Motor neuron (in vitro differentiated cells): ENCODE measurements at regions not wholly inside any gene's neighbourhood (a gene's known extent, or its start where the extent isn't known, plus 50 kb on each side); places are given as distances from the start of the nearest gene placed in this dataset.
"Not testable (repeated sequence)": the region's sequence is repeated elsewhere in the genome, so short reads cannot be mapped to it uniquely, and the experiment has no call there.

Source experiments
- ATAC-seq, 8 experiments: fragments of 200-7000 bp; cut with Tn5 transposase; replicated peaks in 6 of 8; 2 replicates each; pipeline ENCODE4 v1.8.0; 2021; ENCODE audit warnings: mild to moderate bottlenecking in 8 of 8, moderate library complexity in 8 of 8
- H3K27ac ChIP-seq, 2 donors: fragments of 250-450 bp; sonication (Bioruptor Pico); 2 replicates each; pipeline ENCODE4 v1.9.0; 2021; ENCODE audit warnings: antibody characterized with exemption in 2 of 2, mild to moderate bottlenecking in 2 of 2, moderate library complexity in 1 of 2
- H3K4me1 ChIP-seq, 2 donors: fragments of 250-450 bp; sonication (Bioruptor Pico); replicated peaks in 1 of 2; 2 replicates each; pipeline ENCODE4 v1.6.1; 2021; ENCODE audit warnings: antibody characterized with exemption in 2 of 2, mild to moderate bottlenecking in 2 of 2, moderate library complexity in 1 of 2
- H3K4me3 ChIP-seq, 5 donors: fragments of 250-450 bp; sonication (Bioruptor Pico); 2 replicates each; pipeline ENCODE4 v1.9.0; 2021; ENCODE audit warnings: antibody characterized with exemption in 5 of 5, mild to moderate bottlenecking in 5 of 5, moderate library complexity in 4 of 5
- WGBS, 10 experiments: fragments of 450-650 bp; shearing (Covaris generic); methylation state at CpG; one replicate each; pipeline ENCODE4 v1.0.0; 2022; 5-methylcytosine and 5-hydroxymethylcytosine counted together
- in situ Hi-C, 9 experiments: fragments of 400-800 bp; cut with MboI; loops; one replicate each; pipeline ENCODE4 v1.15.0; 2021; ENCODE audit warnings: low sequenced_read_pairs in 9 of 9, low pct_unique_long_range_greater_than_20kb in 2 of 9; ENCODE audit not compliant: unreplicated experiment in 9 of 9

GRCh38 chr5:156191547-156191946, 135.4 kb upstream of the SGCD start:
- no peak for ATAC-seq
- Histone ChIP-seq H3K4me1 (no peaks in the 10 kb centered on the region), H3K27ac (no peak overlapping the region), H3K4me3 (no peak overlapping the region)
- 20 to 80% (median 61%) methylated on average over 1 of the region's 1 CpG; no CpG with 5 or more reads in 4 of the 10 experiments for WGBS, 10 experiments
- in situ Hi-C loops = no loop called here

DNA sequence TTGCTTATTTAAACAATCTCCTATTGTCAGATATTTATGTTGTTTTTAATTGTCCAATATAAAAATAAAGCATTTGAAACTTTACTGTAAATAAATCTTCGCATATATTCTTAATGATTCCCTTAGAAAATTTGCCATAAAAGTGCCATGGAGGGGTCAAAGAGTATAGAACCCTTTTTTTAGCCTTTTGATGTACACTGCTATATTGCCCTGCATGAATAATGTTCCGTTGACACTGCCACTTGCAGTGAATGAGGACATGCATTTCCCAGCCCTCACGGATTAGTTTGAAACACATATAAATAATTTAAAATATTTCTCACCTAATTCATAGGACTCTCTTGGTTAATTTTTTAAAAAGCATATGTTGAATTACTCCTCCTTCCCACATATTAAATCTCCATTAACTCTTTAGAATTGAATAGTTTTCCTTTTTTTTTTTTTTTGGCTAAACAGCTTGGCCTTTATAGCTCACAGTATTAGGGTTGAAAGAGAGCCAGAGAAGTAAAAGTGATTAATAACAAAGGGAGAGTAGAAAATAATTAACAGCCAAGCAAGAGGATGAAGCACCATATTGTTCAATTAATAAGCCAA, 129.8 kb upstream of the SGCD start:
- peak in 2 of 8 experiments; percentile 44 to 74 for ATAC-seq
- Histone ChIP-seq H3K4me3 (no peak overlapping the region), H3K27ac (no peak overlapping the region), H3K4me1 (peaks cover 0 to 8% of the 10 kb centered on the region in 2 donors)
- in situ Hi-C loops = no loop called here
- WGBS, 10 experiments = 9 to 61% (median 24%) methylated on average over 2 to 3 of the region's 3 CpGs; no CpG with 5 or more reads in 1 of the 10 experiments

DNA sequence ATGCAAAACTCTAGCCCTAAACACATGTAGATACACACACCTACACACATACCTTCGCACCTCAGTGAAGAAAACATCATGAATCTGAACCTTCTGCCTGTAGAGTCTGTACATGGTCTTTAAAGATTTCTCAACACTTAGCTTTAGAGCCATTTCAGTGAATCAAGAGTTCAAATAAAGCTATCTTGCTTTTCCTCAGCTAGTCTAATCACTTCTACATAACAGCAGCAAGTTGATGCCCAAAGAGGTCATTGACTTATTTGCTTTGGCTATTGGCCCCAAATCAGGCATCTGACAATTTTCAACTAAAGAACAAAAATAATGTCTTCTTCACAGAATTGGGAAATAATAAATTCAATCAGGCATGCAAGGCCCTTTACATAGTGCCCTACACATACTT, 127.9 kb upstream of the SGCD start:
- in situ Hi-C loops = no loop called here
- no peak overlapping the region for H3K4me3 ChIP-seq
- no peak overlapping the region for H3K27ac ChIP-seq
- peaks cover 0 to 8% of the 10 kb centered on the region in 2 donors for H3K4me1 ChIP-seq
- WGBS, 10 experiments = 88 to 100% (median 100%) methylated on average over 1 of the region's 1 CpG; no CpG with 5 or more reads in 7 of the 10 experiments
- ATAC-seq = no peak

GRCh38 chr5:156200938-156201787, 125.8 kb upstream of the SGCD start:
- WGBS, 10 experiments = 72 to 94% (median 87%) methylated on average over 4 to 8 of the region's 8 CpGs
- ATAC-seq = peak in 1 of 8 experiments; percentile 71
- H3K4me1 ChIP-seq = peaks cover 0 to 8% of the 10 kb centered on the region in 2 donors
- in situ Hi-C loops = no loop called here
- no peak overlapping the region for H3K4me3 ChIP-seq
- H3K27ac ChIP-seq = no peak overlapping the region

GRCh38 chr5:156201788-156202403, 125.1 kb upstream of the SGCD start:
- in situ Hi-C loops = no loop called here

DNA sequence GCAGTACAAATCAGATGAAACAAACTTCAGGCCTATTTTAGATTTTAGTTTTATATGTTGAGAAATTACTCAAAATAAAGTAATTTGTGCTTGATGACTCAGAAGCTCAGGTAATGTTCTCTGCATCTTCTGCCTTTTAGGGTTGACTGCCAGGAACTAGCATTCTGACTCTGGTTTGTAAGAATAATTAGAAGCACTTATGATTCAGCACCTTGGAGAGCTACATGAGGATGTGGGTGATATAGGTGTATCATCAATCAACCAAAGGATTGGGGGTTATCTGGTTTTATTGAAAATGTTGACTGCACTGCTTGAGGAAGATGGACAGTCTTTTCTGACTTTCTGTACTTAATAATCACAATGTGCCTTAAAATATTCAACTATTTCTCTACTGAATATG, 118.7 kb upstream of the SGCD start:
- no peak overlapping the region for H3K27ac ChIP-seq
- no peak for ATAC-seq
- H3K4me3 ChIP-seq = no peak overlapping the region
- in situ Hi-C loops = no loop called here
- H3K4me1 ChIP-seq = no peaks in the 10 kb centered on the region

More at GRCh38 chr5:156201788-156202403, 125.1 kb upstream of the SGCD start:
- no peak overlapping the region for H3K27ac ChIP-seq
- peaks cover 0 to 6% of the 10 kb centered on the region in 2 donors for H3K4me1 ChIP-seq
- ATAC-seq = peak in 4 of 8 experiments; percentile 56 to 85 (median 80)
- no peak overlapping the region for H3K4me3 ChIP-seq
- WGBS, 10 experiments = 0 to 69% (median 44%) methylated on average over 1 to 3 of the region's 3 CpGs; no CpG with 5 or more reads in 4 of the 10 experiments

- no peak overlapping the region for H3K4me3 ChIP-seq
- H3K27ac ChIP-seq = no peak overlapping the region
- ATAC-seq = no peak
- WGBS, 10 experiments = 83 to 100% (median 100%) methylated on average over 1 to 2 of the region's 2 CpGs
- in situ Hi-C loops = no loop called here
- no peaks in the 10 kb centered on the region for H3K4me1 ChIP-seq
These were observed 108.4 kb upstream of the SGCD start for GRCh38 chr5:156218367-156219158.

- no peak for ATAC-seq
- no peak overlapping the region for H3K27ac ChIP-seq
- H3K4me3 ChIP-seq = no peak overlapping the region
- in situ Hi-C loops = no loop called here
- WGBS, 10 experiments = 52 to 100% (median 78%) methylated on average over 1 to 3 of the region's 3 CpGs; no CpG with 5 or more reads in 2 of the 10 experiments
- no peaks in the 10 kb centered on the region for H3K4me1 ChIP-seq
These were observed 107.4 kb upstream of the SGCD start for GRCh38 chr5:156219483-156220005.

GRCh38 chr5:156221816-156222215, 105.1 kb upstream of the SGCD start:
- Histone ChIP-seq H3K27ac (no peak overlapping the region), H3K4me3 (no peak overlapping the region), H3K4me1 (no peaks in the 10 kb centered on the region)
- ATAC-seq = no peak
- WGBS, 10 experiments = 20 to 90% (median 33%) methylated on average over 1 to 2 of the region's 2 CpGs; no CpG with 5 or more reads in 1 of the 10 experiments
- in situ Hi-C loops = no loop called here

- Histone ChIP-seq H3K4me1 (no peaks in the 10 kb centered on the region), H3K27ac (no peak overlapping the region), H3K4me3 (no peak overlapping the region)
- in situ Hi-C loops = no loop called here
- ATAC-seq = no peak
- WGBS, 10 experiments = 63 to 100% (median 81%) methylated on average over 1 to 3 of the region's 3 CpGs
These were observed 103.4 kb upstream of the SGCD start for GRCh38 chr5:156223547-156223946.

- H3K4me3 ChIP-seq, ATAC-seq, in situ Hi-C loops, H3K4me1 ChIP-seq, H3K27ac ChIP-seq: not testable (repeated sequence)
- 80 to 100% (median 100%) methylated on average over 1 of the region's 1 CpG; no CpG with 5 or more reads in 3 of the 10 experiments for WGBS, 10 experiments
These were observed 100.5 kb upstream of the SGCD start for GRCh38 chr5:156226485-156226884.

GRCh38 chr5:156230887-156231286, 96.1 kb upstream of the SGCD start:
- 56 to 86% (median 73%) methylated on average over 2 to 4 of the region's 4 CpGs; no CpG with 5 or more reads in 1 of the 10 experiments for WGBS, 10 experiments
- H3K27ac ChIP-seq = no peak overlapping the region
- no peak overlapping the region for H3K4me3 ChIP-seq
- no peak for ATAC-seq
- H3K4me1 ChIP-seq = peaks cover 7 to 22% of the 10 kb centered on the region in 2 donors
- in situ Hi-C loops = no loop called here
